SK-MEL-5 (cell line): ENCODE measurements at regions not wholly inside any gene's neighbourhood (a gene's known extent, or its start where the extent isn't known, plus 50 kb on each side); places are given as distances from the start of the nearest gene placed in this dataset.

Experiments
- DNase-seq: peaks from one replicate; pipeline ENCODE4 v3.0.0-alpha.2; 2016; ENCODE audit warnings: low read depth, low spot score
- in situ Hi-C: cut with HindIII; loops from 2 replicates; pipeline ENCODE4 v1.10.0; 2016; ENCODE audit warnings: low sequenced_read_pairs, high pct_unique_total_duplicates, low pct_unique_long_range_greater_than_20kb

- DNase-seq: no peak
- in situ Hi-C loops: no loop called here
Measured at GRCh38 chr1:30286241-30286987, 437.0 kb downstream of the MATN1 start.

GRCh38 chr1:30285501-30285932 lies 437.9 kb downstream of the MATN1 start:
- no peak for DNase-seq
- in situ Hi-C loops: no loop called here

GRCh38 chr1:30284728-30285475 lies 438.5 kb downstream of the MATN1 start:
- in situ Hi-C loops: no loop called here

GRCh38 chr1:30284226-30284625 lies 439.2 kb downstream of the MATN1 start:
- in situ Hi-C loops: no loop called here
- no peak for DNase-seq

More at GRCh38 chr1:30284728-30285475, 438.5 kb downstream of the MATN1 start:
- DNase-seq: no peak

- in situ Hi-C loops: no loop called here
- no peak for DNase-seq
Measured at GRCh38 chr1:30283199-30283962, 440.0 kb downstream of the MATN1 start.

GRCh38 chr1:30280572-30280971 lies 442.8 kb downstream of the MATN1 start:
- DNase-seq: no peak
- in situ Hi-C loops: no loop called here

- in situ Hi-C loops: no loop called here
Measured at GRCh38 chr1:30277911-30278310, 445.5 kb downstream of the MATN1 start.

GRCh38 chr1:30277415-30277814 lies 446.0 kb downstream of the MATN1 start:
- in situ Hi-C loops: no loop called here
- no peak for DNase-seq

More at GRCh38 chr1:30277911-30278310, 445.5 kb downstream of the MATN1 start:
- DNase-seq: no peak

- in situ Hi-C loops: no loop called here
Measured at GRCh38 chr1:30275926-30276764, 447.2 kb downstream of the MATN1 start.

GRCh38 chr1:30274976-30275621 lies 448.3 kb downstream of the MATN1 start:
- no peak for DNase-seq
- in situ Hi-C loops: no loop called here

More at GRCh38 chr1:30275926-30276764, 447.2 kb downstream of the MATN1 start:
- no peak for DNase-seq

GRCh38 chr1:30274173-30274970 lies 449.0 kb downstream of the MATN1 start:
- no peak for DNase-seq
- in situ Hi-C loops: no loop called here

GRCh38 chr1:30273456-30273855 lies 449.9 kb downstream of the MATN1 start:
- in situ Hi-C loops: no loop called here
- no peak for DNase-seq

GRCh38 chr1:30273021-30273325 lies 450.4 kb downstream of the MATN1 start:
- in situ Hi-C loops: no loop called here

GRCh38 chr1:30272277-30273020 lies 450.9 kb downstream of the MATN1 start:
- in situ Hi-C loops: no loop called here
- no peak for DNase-seq

More at GRCh38 chr1:30273021-30273325, 450.4 kb downstream of the MATN1 start:
- DNase-seq: no peak

- no peak for DNase-seq
- in situ Hi-C loops: no loop called here
Measured at GRCh38 chr1:30271401-30272276, 451.7 kb downstream of the MATN1 start.
